IMR-90 (cell line): ENCODE measurements at regions not wholly inside any gene's neighbourhood (a gene's known extent, or its start where the extent isn't known, plus 50 kb on each side); places are given as distances from the start of the nearest gene placed in this dataset.

Experiments
- ATAC-seq: fragments of 200-7000 bp; cut with Tn5 transposase; 2 replicates; pipeline ENCODE4 v1.9.1; 2020; ENCODE audit warnings: low read depth, mild to moderate bottlenecking, moderate library complexity
- BruUV-seq: library from RNA; stranded (reverse); fragments of 400-500 nt; replicated peaks from 2 replicates; lab custom pipeline; 2021; lab: Mats Ljungman, UMichigan
- CTCF ChIA-PET: fragments of 300-600 bp; formaldehyde crosslinking; extraction: SDS; loops from one replicate; lab custom pipeline; 2021; ENCODE audit warnings: antibody characterized with exemption; lab: Yijun Ruan, JAX
- POLR2A ChIA-PET: fragments of 300-600 bp; sonication (Branson Sonifier 250); formaldehyde crosslinking; loops from one replicate; lab custom pipeline; 2022; ENCODE audit warnings: antibody characterized with exemption; ENCODE audit not compliant: unreplicated experiment; lab: Charles Lee
- DNase-seq: peaks from one replicate; pipeline ENCODE4 v3.0.0; 2013
- H2AFZ ChIP-seq: replicated peaks from 2 replicates; pipeline ENCODE3; 2013; ENCODE audit warnings: low read length, mild to moderate bottlenecking; ENCODE audit not compliant: poor library complexity
- H2AK5ac ChIP-seq: 2 replicates; pipeline ENCODE4 v1.6.1; 2013; ENCODE audit warnings: low read depth, low read length, inconsistent platforms
- H2AK9ac ChIP-seq: replicated peaks from 2 replicates; pipeline ENCODE3; 2013; ENCODE audit warnings: mild to moderate bottlenecking, low read depth, low read length, moderate library complexity; ENCODE audit not compliant: poor library complexity
- H2BK120ac ChIP-seq: 2 replicates; pipeline ENCODE4 v1.6.1; 2013; ENCODE audit warnings: low read depth, low read length, inconsistent platforms
- H2BK15ac ChIP-seq: 3 replicates; pipeline ENCODE4 v1.6.1; 2013; ENCODE audit warnings: low read depth, low read length, inconsistent platforms
- H2BK20ac ChIP-seq: 2 replicates; pipeline ENCODE4 v1.6.1; 2013; ENCODE audit warnings: low read depth, mild to moderate bottlenecking, inconsistent platforms, low read length, moderate library complexity
- H2BK5ac ChIP-seq: 2 replicates; pipeline ENCODE4 v1.6.1; 2013; ENCODE audit warnings: mild to moderate bottlenecking, low read depth, low read length, inconsistent platforms; ENCODE audit not compliant: poor library complexity, severe bottlenecking
- H3K14ac ChIP-seq: replicated peaks from 2 replicates; pipeline ENCODE4 v1.6.1; 2013; ENCODE audit warnings: low read depth, low read length, inconsistent platforms
- H3K18ac ChIP-seq: 2 replicates; pipeline ENCODE4 v1.6.1; 2013; ENCODE audit warnings: low read depth, low read length, control low read depth
- H3K23ac ChIP-seq: 2 replicates; pipeline ENCODE4 v1.6.1; 2013; ENCODE audit warnings: low read depth, low read length, inconsistent platforms
- H3K27ac ChIP-seq: 2 replicates; pipeline ENCODE4 v1.5.1; 2013; ENCODE audit warnings: mild to moderate bottlenecking, control low read depth, low read length; ENCODE audit not compliant: insufficient read depth
- H3K27me3 ChIP-seq: 2 replicates; pipeline ENCODE4 v1.6.1; 2013; ENCODE audit warnings: low read length; ENCODE audit not compliant: control insufficient read depth, insufficient read depth
- H3K36me3 ChIP-seq: 2 replicates; pipeline ENCODE4 v1.6.1; 2013; ENCODE audit warnings: low read length, mixed read lengths; ENCODE audit not compliant: control insufficient read depth, insufficient read depth
- H3K4ac ChIP-seq: 2 replicates; pipeline ENCODE4 v1.6.1; 2013; ENCODE audit warnings: low read depth, low read length, inconsistent platforms
- H3K4me1 ChIP-seq: 2 replicates; pipeline ENCODE4 v1.6.1; 2013; ENCODE audit warnings: low read length, mixed read lengths; ENCODE audit not compliant: control insufficient read depth, insufficient read depth
- H3K4me2 ChIP-seq: 2 replicates; pipeline ENCODE4 v1.6.1; 2013; ENCODE audit warnings: low read depth, mild to moderate bottlenecking, control low read depth, low read length, moderate library complexity
- H3K4me3 ChIP-seq: 2 replicates; pipeline ENCODE4 v1.5.1; 2013; ENCODE audit warnings: low read depth, mild to moderate bottlenecking, control low read depth, low read length, moderate library complexity; ENCODE audit not compliant: insufficient read depth
- H3K56ac ChIP-seq: 2 replicates; pipeline ENCODE4 v1.6.1; 2013; ENCODE audit warnings: low read length, inconsistent platforms; ENCODE audit not compliant: insufficient read depth; ENCODE audit errors: extremely low read depth
- H3K79me1 ChIP-seq, 2 experiments: 2 replicates each; pipeline ENCODE4 v1.6.1; 2013; ENCODE audit warnings: low read length in 2 of 2, inconsistent platforms in 1 of 2, low read depth in 1 of 2
- H3K9ac ChIP-seq: 2 replicates; pipeline ENCODE4 v1.6.1; 2013; ENCODE audit warnings: low read depth, low read length, control low read depth
- H3K9me1 ChIP-seq: 2 replicates; pipeline ENCODE4 v1.6.1; 2013; ENCODE audit warnings: low read length, inconsistent platforms; ENCODE audit not compliant: insufficient read depth
- H3K9me3 ChIP-seq: 2 replicates; pipeline ENCODE4 v1.6.1; 2013; ENCODE audit warnings: low read length; ENCODE audit not compliant: control insufficient read depth, insufficient read depth
- H4K20me1 ChIP-seq: 2 replicates; pipeline ENCODE4 v1.6.1; 2013; ENCODE audit warnings: low read length, inconsistent platforms; ENCODE audit not compliant: insufficient read depth
- H4K5ac ChIP-seq: 2 replicates; pipeline ENCODE4 v1.6.1; 2013; ENCODE audit warnings: mild to moderate bottlenecking, low read depth, low read length, control low read depth
- H4K8ac ChIP-seq, 2 experiments: 2 replicates each; pipeline ENCODE4 v1.6.1; 2013; ENCODE audit warnings: low read depth in 2 of 2, low read length in 2 of 2, control low read depth in 1 of 2, inconsistent platforms in 1 of 2
- H4K91ac ChIP-seq: 2 replicates; pipeline ENCODE4 v1.6.1; 2013; ENCODE audit warnings: low read depth, low read length, inconsistent platforms; ENCODE audit not compliant: insufficient read depth
- CEBPB ChIP-seq: IDR thresholded peaks from 2 replicates; pipeline ENCODE4 v1.6.1; 2012; ENCODE audit warnings: low read depth, low read length, improper control_type of control experiment
- MAZ ChIP-seq: IDR thresholded peaks from 2 replicates; pipeline ENCODE4 v1.6.1; 2012; ENCODE audit warnings: low read depth, mild to moderate bottlenecking, low read length, improper control_type of control experiment, moderate library complexity, borderline replicate concordance
- POLR2A ChIP-seq: IDR thresholded peaks from 2 replicates; pipeline ENCODE4 v1.6.1; 2012; ENCODE audit warnings: mild to moderate bottlenecking, low read depth, low read length
- RAD21 ChIP-seq: IDR thresholded peaks from 2 replicates; pipeline ENCODE4 v1.6.1; 2012; ENCODE audit warnings: low read length, improper control_type of control experiment
- RCOR1 ChIP-seq: IDR thresholded peaks from 2 replicates; pipeline ENCODE4 v1.6.1; 2012; ENCODE audit warnings: mild to moderate bottlenecking, low read length, improper control_type of control experiment; ENCODE audit not compliant: insufficient replicate concordance
- SMC3 ChIP-seq: fragments of 150-350 bp; IDR thresholded peaks from 2 replicates; pipeline ENCODE4 v1.6.1; 2016; ENCODE audit warnings: low read depth, mild to moderate bottlenecking, antibody characterized with exemption, low read length, moderate library complexity
- WGBS, 2 experiments: methylation state at CpG; one replicate each; pipeline versions ENCODE4 v1.1.5 to v1.1.7; 2013; ENCODE audit warnings: missing lambda C conversion rate in 2 of 2; ENCODE audit not compliant: insufficient read length in 1 of 2; ENCODE audit errors: extremely low coverage in 2 of 2; 5-methylcytosine and 5-hydroxymethylcytosine counted together
- dilution Hi-C: fragments of 300-500 bp; cut with HindIII; formaldehyde crosslinking; loops from one replicate; pipeline ENCODE4 v1.14.3; 2018; ENCODE audit warnings: low sequenced_read_pairs; ENCODE audit not compliant: unreplicated experiment
- in situ Hi-C: fragments of 300-500 bp; cut with MboI; formaldehyde crosslinking; loops from 3 replicates; pipeline ENCODE4 v1.14.3; 2019; ENCODE audit warnings: low sequenced_read_pairs, inconsistent platforms, mixed read lengths
- intact Hi-C: fragments of 100-400 bp; cut with micrococcal nuclease; formaldehyde crosslinking; loops from 2 replicates; pipeline ENCODE4 v1.10.0; 2022

- TF ChIP-seq CEBPB = peak; percentile 75
Measured at GRCh38 chr13:107450931-107451330, 764.4 kb downstream of the LIG4 start (continued).

GRCh38 chr13:107450431-107450830 is 764.9 kb downstream of the LIG4 start:
- Histone ChIP-seq H2AK9ac (peak overlapping the region; percentile 1), H3K14ac (peak overlapping the region; percentile 54), H3K27me3 (no peaks in the 10 kb centered on the region), H3K36me3 (no peaks in the 10 kb centered on the region; the same call in 1 of the 2 replicates), H2BK120ac (peak overlapping the region; percentile 95), H3K18ac (peak overlapping the region; percentile 75), H2BK20ac (peak overlapping the region; percentile 94), H3K27ac (peak overlapping the region; percentile 91), H3K56ac (peak overlapping the region; percentile 30; the same call in 1 of the 2 replicates), H3K9ac (no peak overlapping the region), H2BK5ac (peak overlapping the region; percentile 84), H2AFZ (no peak overlapping the region), H3K4me3 (no peak overlapping the region), H3K23ac (peak overlapping the region; percentile 92), H4K20me1 (no peaks in the 10 kb centered on the region), H4K5ac (peak overlapping the region; percentile 85), H4K91ac (peak overlapping the region; percentile 89), H3K4ac (peak overlapping the region; percentile 89), H3K4me2 (peak overlapping the region; percentile 38), H2BK15ac (peak overlapping the region; percentile 94), H2AK5ac (peak overlapping the region; percentile 63), H3K79me1 (peaks cover 42 to 62% of the 10 kb centered on the region in 2 experiments), H3K9me3 (peaks cover 4% of the 10 kb centered on the region), H3K4me1 (peaks cover 16% of the 10 kb centered on the region), H3K9me1 (peaks cover 12% of the 10 kb centered on the region), H4K8ac (peak overlapping the region; percentile 61 to 90)
- no TSS peak for BruUV-seq
- dilution Hi-C loops = no loop called here
- CTCF ChIA-PET = interaction anchor here (0.7 to 1.5 kb wide), 3 partner anchors 193 to 245 kb away, joined by 3 to 4 read pairs (median 3); no protein-coding TSS in a partner anchor
- DNase-seq = peak; percentile 35
- TF ChIP-seq RAD21 (no peak), POLR2A (no peak), RCOR1 (no peak), SMC3 (no peak), MAZ (no peak), CEBPB (no peak)
- POLR2A ChIA-PET = interaction anchor here (1.2 kb wide), 1 partner anchor 9 kb away, joined by 4 read pairs; no protein-coding TSS in a partner anchor
- WGBS, 2 experiments = 86% methylated on average over 1 of the region's 6 CpGs; no CpG with 5 or more reads in 1 of the 2 experiments
- peak; percentile 12 for ATAC-seq
- in situ Hi-C loops = no loop called here
- intact Hi-C loops = loop anchor here (2.0 to 10.0 kb wide), 4 partner anchors 78 to 417 kb away; a partner anchor contains a TSS
